ENCODE measurements at regions not wholly inside any gene's neighbourhood (a gene's known extent, or its start where the extent isn't known, plus 50 kb on each side); places are given as distances from the start of the nearest gene placed in this dataset.
"Not testable (repeated sequence)": the region's sequence is repeated elsewhere in the genome, so short reads cannot be mapped to it uniquely, and the experiment has no call there.

DNA sequence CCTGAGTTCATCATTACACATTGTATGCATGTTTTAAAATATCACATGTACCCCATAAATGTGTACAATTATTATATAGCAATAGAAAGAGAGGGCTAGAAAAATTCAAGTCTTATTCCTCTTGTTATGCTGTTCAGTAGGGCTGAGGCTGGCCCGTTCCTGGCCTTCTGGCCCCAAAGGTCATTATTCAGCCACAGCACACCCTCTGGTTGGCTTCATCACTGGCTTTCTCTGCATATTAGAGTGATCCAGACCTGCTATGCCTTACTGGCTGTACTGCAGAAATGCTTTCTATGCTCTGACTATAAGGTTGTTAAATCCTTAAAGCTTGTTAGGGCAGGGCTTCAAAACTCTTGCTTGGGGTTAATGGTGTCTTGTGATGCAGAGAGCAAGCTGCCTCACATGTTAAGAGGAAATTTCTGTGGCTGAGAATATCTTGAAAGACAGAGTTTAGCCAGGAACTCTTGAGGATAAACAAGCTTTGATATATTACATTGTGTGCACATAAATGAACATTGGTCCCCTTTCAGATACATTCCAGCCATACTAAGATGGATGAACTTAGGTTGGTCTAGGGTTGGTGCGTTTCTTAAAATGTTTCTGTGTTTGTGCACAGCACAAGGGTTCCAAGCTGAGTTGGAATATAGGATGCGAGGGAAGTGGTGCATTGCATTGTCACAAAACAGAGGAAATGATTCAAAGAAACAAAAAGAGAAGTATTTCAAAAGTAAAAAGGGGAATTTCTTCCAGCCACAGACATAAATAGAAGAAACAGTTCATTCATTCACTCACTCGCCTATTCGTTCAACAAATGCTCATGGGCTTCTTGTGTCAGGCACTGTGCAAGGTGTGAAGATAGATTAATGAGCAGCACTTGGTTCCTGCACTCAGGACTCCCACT is 61.6 kb upstream of the WDR11 start:
- in situ Hi-C loops (cut with MboI; ENCODE audit: low pct_unique_long_range_greater_than_20kb, low sequenced_read_pairs, unreplicated experiment): no loop called here
- TF ChIP-seq CTCF (IDR thresholded peaks at IDR 0.05; ENCODE audit: extremely low read depth, insufficient read depth, missing control alignments): no peak
- no peak for DNase-seq (ENCODE audit: low spot score)

DNA sequence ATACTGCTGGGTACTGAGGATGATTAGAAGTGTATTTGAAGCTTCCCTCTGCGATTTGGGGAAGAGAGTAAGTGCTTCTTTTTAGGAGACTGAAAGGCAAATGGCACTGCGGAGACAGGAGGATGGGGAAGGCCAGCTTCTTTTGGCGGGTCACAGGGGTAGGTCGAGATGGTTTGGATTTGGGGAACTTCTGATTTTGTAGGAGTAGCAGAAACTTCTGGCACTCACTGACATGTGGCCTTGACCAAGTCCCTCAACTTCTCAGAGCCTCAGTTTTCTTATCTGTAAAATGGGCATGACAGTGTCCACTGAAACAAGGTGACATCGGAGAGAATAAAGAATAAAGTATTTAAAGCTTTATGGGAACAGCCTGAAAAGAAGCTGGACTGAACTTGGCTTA is 59.8 kb upstream of the WDR11 start:
- TF ChIP-seq CTCF (IDR thresholded peaks at IDR 0.05; ENCODE audit: extremely low read depth, insufficient read depth, missing control alignments): no peak
- no peak for DNase-seq (ENCODE audit: low spot score)
- in situ Hi-C loops (cut with MboI; ENCODE audit: low pct_unique_long_range_greater_than_20kb, low sequenced_read_pairs, unreplicated experiment): no loop called here

- TF ChIP-seq CTCF (IDR thresholded peaks at IDR 0.05; ENCODE audit: extremely low read depth, insufficient read depth, missing control alignments): no peak
- in situ Hi-C loops (cut with MboI; ENCODE audit: low pct_unique_long_range_greater_than_20kb, low sequenced_read_pairs, unreplicated experiment): no loop called here
- no peak for DNase-seq (ENCODE audit: low spot score)
Observed at GRCh38 chr10:120793088-120793487, 58.1 kb upstream of the WDR11 start.

- no peak for DNase-seq (ENCODE audit: low spot score)
- in situ Hi-C loops (cut with MboI; ENCODE audit: low pct_unique_long_range_greater_than_20kb, low sequenced_read_pairs, unreplicated experiment): no loop called here
- TF ChIP-seq CTCF (IDR thresholded peaks at IDR 0.05; ENCODE audit: extremely low read depth, insufficient read depth, missing control alignments): no peak
Observed at GRCh38 chr10:120794390-120794789, 56.8 kb upstream of the WDR11 start.

DNA sequence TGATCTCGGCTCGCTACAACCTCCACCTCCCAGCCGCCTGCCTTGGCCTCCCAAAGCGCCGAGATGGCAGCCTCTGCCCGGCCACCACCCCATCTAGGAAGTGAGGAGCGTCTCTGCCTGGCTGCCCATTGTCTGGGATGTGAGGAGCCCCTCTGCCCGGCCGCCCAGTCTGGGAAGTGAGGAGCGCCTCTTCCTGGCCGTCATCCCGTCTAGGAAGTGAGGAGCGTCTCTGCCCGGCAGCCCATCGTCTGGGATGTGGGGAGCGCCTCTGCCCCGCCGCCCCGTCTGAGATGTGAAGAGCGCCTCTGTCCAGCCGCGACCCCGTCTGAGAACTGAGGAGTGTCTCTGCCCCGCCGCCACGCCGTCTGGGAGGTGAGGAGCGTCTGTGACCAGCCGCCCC is 52.9 kb upstream of the WDR11 start:
- in situ Hi-C loops (cut with MboI; ENCODE audit: low pct_unique_long_range_greater_than_20kb, low sequenced_read_pairs, unreplicated experiment); DNase-seq (ENCODE audit: low spot score): not testable (repeated sequence)

GRCh38 chr10:120799849-120800248 is 51.3 kb upstream of the WDR11 start:
- no peak for TF ChIP-seq CTCF (IDR thresholded peaks at IDR 0.05; ENCODE audit: extremely low read depth, insufficient read depth, missing control alignments)

DNA sequence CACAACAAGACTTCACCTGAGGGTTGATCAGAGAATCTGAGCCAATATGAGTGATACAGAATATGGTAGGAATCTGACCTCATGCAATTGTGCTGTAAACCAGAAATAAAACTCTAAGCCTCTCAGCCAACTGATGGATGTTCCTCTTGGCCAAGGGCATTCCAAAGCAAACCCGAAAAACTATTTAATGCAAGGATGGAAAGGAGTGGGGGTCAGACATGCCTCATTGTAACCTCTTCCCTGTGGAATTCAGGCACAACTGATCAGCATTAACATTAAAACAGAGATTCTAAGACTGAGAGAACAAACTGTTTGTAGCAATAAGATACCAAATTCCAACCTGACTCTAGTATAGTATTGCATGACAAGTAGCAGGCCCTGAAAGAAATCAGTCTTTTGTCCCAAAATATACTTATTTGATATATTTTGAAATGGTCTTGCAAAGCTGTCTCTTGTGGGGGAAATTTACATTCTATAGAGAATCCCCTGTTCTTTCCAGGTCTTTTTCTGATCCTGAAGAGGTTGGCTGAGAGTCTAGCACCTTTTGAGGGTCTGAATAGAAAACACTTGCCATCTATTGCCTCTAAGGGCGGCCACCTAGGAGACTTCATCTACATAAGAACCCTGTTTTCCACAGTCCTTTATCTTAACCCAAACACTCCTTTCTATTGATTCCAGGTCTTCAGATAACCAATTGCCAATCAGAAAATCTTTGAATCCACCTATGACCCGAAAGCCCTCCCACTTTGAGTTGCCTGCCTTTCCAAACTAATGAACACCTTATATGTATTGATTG is 50.4 kb upstream of the WDR11 start:
- TF ChIP-seq CTCF (IDR thresholded peaks at IDR 0.05; ENCODE audit: extremely low read depth, insufficient read depth, missing control alignments): no peak
- DNase-seq (ENCODE audit: low spot score): no peak
- in situ Hi-C loops (cut with MboI; ENCODE audit: low pct_unique_long_range_greater_than_20kb, low sequenced_read_pairs, unreplicated experiment): no loop called here

More at GRCh38 chr10:120799849-120800248, 51.3 kb upstream of the WDR11 start:
- no peak for DNase-seq (ENCODE audit: low spot score)
- in situ Hi-C loops (cut with MboI; ENCODE audit: low pct_unique_long_range_greater_than_20kb, low sequenced_read_pairs, unreplicated experiment): no loop called here
